Kidney (tissue), 13 donors: ENCODE measurements at regions not wholly inside any gene's neighbourhood (a gene's known extent, or its start where the extent isn't known, plus 50 kb on each side); places are given as distances from the start of the nearest gene placed in this dataset.

Experiments used
- DNase-seq, 5 donors: peaks; one replicate each; pipeline ENCODE4 v3.0.0-alpha.2; 2013 to 2020
- FAIRE-seq: peaks from 2 replicates; lab custom pipeline; 2012; peaks lifted over from hg19 to GRCh38; lab: Jason Lieb, UNC
- H3K27ac ChIP-seq, 2 donors: one replicate each; pipeline ENCODE4 v1.7.0; 2013; ENCODE audit warnings: low read depth in 2 of 2, low read length in 2 of 2, inconsistent platforms in 1 of 2
- H3K27me3 ChIP-seq: one replicate; pipeline ENCODE4 v1.7.1; 2013; ENCODE audit warnings: low read length, inconsistent platforms; ENCODE audit not compliant: control insufficient read depth, insufficient read depth
- H3K36me3 ChIP-seq, 3 donors: one replicate each; pipeline versions ENCODE4 v1.7.0 to v1.7.1; 2013; ENCODE audit warnings: low read length in 3 of 3, control low read depth in 1 of 3, inconsistent platforms in 1 of 3; ENCODE audit not compliant: insufficient read depth in 3 of 3, control insufficient read depth in 2 of 3
- H3K4me1 ChIP-seq, 3 donors: one replicate each; pipeline versions ENCODE4 v1.7.0 to v1.7.1; 2013; ENCODE audit warnings: low read length in 3 of 3, inconsistent platforms in 1 of 3, low read depth in 1 of 3; ENCODE audit not compliant: control insufficient read depth in 2 of 3, insufficient read depth in 2 of 3
- H3K4me3 ChIP-seq, 3 donors: one replicate each; pipeline versions ENCODE4 v1.7.0 to v1.8.1; 2013; ENCODE audit warnings: low read length in 3 of 3, control low read depth in 1 of 3, inconsistent platforms in 1 of 3
- H3K9ac ChIP-seq, 3 donors: one replicate each; pipeline versions ENCODE4 v1.7.0 to v1.7.1; 2013; ENCODE audit warnings: low read length in 3 of 3, control low read depth in 1 of 3, inconsistent platforms in 1 of 3
- H3K9me3 ChIP-seq, 3 donors: one replicate each; pipeline versions ENCODE4 v1.7.0 to v1.7.1; 2013; ENCODE audit warnings: low read length in 3 of 3, control low read depth in 1 of 3, inconsistent platforms in 1 of 3; ENCODE audit not compliant: control insufficient read depth in 2 of 3, insufficient read depth in 1 of 3
- intact Hi-C: fragments of 100-400 bp; cut with DNase I; formaldehyde crosslinking; loops from one replicate; pipeline ENCODE4 v1.11.1; 2022
- TF ChIP-seq, protein P1 (sequence below): IDR thresholded peaks from 3 replicates; pipeline ENCODE4 v1.5.1; 2012; ENCODE audit warnings: mild to moderate bottlenecking, moderate library complexity, borderline replicate concordance; ENCODE audit not compliant: insufficient read depth; ENCODE audit errors: extremely low read depth
- donor health status: control.
- donor health status: control.
- donor health status: control.
- donor health status: control.
- donor health status: control.
- donor health status: DM: yes; HTN: yes; CAD: no.
- donor health status: Normal renal cell carcinoma (clear cell type).

DNA sequence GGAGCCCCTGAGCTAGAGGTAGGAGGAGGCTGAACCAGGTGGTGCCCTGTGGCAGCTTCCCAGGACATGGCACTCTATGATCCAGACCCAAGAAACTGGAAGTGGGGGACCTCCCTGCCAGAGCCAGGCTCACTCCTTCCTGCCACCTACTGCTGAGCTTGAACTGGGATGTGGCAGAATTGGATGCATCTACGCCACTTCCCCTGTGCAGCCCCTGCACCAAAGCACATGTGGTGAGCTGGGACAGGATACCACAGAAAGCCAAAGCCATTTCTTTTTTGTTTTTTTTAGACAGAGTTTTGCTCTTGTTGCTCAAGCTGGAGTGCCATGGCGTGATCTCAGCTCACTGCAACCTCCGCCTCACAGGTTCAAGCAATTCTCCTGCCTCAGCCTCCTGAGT lies 518.0 kb upstream of the PPP2R3A start:
- intact Hi-C loops: no loop called here
- Histone ChIP-seq H3K9ac (no peak overlapping the region), H3K36me3 (no peaks in the 10 kb centered on the region), H3K4me3 (no peak overlapping the region), H3K27me3 (no peaks in the 10 kb centered on the region), H3K9me3 (no peaks in the 10 kb centered on the region), H3K4me1 (no peaks in the 10 kb centered on the region), H3K27ac (no peak overlapping the region)
- TF ChIP-seq, protein P1, sequence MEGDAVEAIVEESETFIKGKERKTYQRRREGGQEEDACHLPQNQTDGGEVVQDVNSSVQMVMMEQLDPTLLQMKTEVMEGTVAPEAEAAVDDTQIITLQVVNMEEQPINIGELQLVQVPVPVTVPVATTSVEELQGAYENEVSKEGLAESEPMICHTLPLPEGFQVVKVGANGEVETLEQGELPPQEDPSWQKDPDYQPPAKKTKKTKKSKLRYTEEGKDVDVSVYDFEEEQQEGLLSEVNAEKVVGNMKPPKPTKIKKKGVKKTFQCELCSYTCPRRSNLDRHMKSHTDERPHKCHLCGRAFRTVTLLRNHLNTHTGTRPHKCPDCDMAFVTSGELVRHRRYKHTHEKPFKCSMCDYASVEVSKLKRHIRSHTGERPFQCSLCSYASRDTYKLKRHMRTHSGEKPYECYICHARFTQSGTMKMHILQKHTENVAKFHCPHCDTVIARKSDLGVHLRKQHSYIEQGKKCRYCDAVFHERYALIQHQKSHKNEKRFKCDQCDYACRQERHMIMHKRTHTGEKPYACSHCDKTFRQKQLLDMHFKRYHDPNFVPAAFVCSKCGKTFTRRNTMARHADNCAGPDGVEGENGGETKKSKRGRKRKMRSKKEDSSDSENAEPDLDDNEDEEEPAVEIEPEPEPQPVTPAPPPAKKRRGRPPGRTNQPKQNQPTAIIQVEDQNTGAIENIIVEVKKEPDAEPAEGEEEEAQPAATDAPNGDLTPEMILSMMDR: no peak
- FAIRE-seq: no peak
- DNase-seq: no peak

DNA sequence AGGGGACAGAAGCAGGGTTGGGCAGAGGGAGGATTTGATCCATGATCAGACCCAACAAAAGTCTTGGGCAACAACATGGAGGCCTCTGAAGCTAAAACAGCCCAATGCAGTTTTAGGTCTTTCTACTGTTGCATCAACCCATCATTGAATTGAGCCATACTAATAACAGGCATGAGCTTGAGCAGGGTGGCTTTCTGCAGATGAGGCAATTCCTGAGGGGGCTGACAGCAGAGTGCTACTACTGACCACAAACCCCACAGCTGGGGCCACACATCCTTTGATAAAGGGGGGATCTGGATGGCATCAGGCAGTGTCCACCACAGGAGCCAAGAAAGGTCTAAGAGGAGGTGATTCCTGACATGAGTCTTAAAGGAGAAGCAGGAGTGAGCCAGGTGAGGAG lies 517.0 kb upstream of the PPP2R3A start:
- intact Hi-C loops: no loop called here
- H3K4me3 ChIP-seq: no peak overlapping the region
- TF ChIP-seq, protein P1: no peak
- no peak overlapping the region for H3K27ac ChIP-seq
- no peaks in the 10 kb centered on the region for H3K4me1 ChIP-seq
- H3K36me3 ChIP-seq: no peaks in the 10 kb centered on the region
- no peak overlapping the region for H3K9ac ChIP-seq
- FAIRE-seq (no peak), DNase-seq (no peak)
- no peaks in the 10 kb centered on the region for H3K9me3 ChIP-seq
- H3K27me3 ChIP-seq: no peaks in the 10 kb centered on the region

DNA sequence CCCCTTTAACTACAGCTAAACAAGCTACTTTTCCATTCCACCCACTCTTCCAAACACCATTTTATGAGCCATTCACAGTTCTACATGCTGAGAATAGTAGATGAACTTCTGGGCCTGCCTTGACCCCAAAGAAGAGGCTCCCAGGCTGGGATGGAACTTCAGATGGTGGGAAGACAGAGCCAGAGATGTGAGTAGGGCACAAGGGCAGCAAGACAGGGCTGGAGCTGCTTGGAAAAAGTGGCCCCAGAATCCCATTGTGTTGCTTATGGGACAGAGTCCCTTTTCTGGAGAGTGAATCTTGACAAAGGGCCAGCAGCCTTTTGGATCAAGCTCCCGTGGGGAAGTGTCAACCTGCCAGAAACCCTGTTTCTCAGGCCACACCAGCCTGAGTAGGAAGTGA lies 516.5 kb upstream of the PPP2R3A start:
- no peak for DNase-seq
- TF ChIP-seq, protein P1: no peak
- Histone ChIP-seq H3K27ac (no peak overlapping the region), H3K9me3 (no peaks in the 10 kb centered on the region), H3K4me3 (no peak overlapping the region), H3K36me3 (no peaks in the 10 kb centered on the region), H3K9ac (no peak overlapping the region), H3K4me1 (no peaks in the 10 kb centered on the region), H3K27me3 (no peaks in the 10 kb centered on the region)
- FAIRE-seq: no peak
- intact Hi-C loops: no loop called here
